Right ventricle myocardium inferior (tissue), 1 donor: ENCODE measurements at regions not wholly inside any gene's neighbourhood (a gene's known extent, or its start where the extent isn't known, plus 50 kb on each side); places are given as distances from the start of the nearest gene placed in this dataset.

Experiments
- ATAC-seq: fragments of 200-7000 bp; cut with Tn5 transposase; one replicate; pipeline ENCODE4 v1.9.1; 2020; ENCODE audit warnings: mild to moderate bottlenecking, moderate library complexity
- DNase-seq: peaks from one replicate; pipeline ENCODE4 v3.0.0; 2021; ENCODE audit errors: missing footprints
- intact Hi-C: fragments of 100-400 bp; cut with DNase I; formaldehyde crosslinking; loops from one replicate; pipeline ENCODE4 v1.11.0; 2022
- donor health status: DM: no; HTN: yes; CAD: no; lungs with severe emphysema.

DNA sequence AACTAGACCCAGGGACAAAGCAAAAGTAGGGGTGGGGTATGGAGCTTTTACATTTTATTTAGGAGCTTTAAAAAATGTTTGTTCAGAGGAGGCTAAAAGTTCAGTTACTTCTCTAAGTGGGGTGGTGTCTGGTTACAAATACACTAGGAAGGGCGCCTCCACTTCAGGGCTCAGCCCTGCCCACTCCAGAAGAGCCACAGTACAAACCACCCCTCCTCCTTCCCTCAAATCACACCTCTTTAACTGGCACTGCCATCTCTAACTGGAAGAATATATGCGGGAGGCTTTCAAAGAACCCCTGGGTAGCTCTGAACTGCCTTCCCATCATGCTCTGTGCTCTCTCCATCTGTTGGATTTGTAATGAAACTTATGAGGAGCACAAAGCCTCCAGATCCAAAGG is 98.8 kb upstream of the NFIB start:
- ATAC-seq (no peak), DNase-seq (no peak)
- intact Hi-C loops = no loop called here

DNA sequence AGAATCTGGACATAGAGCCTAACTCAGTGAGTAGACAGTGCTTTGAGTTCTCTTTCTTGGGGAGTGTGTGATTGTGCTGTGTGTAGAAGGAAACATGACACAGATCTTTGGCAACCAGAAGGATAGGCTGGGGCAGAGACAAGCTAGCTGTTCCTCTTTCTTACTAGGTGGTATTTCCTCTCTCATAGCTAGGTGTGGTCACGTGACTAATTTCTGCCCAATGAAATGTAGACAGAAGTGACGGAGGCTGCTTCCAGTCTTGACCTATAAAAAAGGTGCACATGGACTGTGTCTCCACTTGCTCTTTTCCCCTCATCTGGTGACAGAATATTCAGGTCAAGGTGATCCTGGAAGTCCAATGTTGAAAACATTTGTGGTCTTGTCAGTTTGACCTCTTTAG is 92.5 kb upstream of the NFIB start:
- ATAC-seq (no peak), DNase-seq (no peak)
- intact Hi-C loops = loop anchor here (10.0 kb wide), 1 partner anchor 1052 kb away; no protein-coding TSS in a partner anchor

DNA sequence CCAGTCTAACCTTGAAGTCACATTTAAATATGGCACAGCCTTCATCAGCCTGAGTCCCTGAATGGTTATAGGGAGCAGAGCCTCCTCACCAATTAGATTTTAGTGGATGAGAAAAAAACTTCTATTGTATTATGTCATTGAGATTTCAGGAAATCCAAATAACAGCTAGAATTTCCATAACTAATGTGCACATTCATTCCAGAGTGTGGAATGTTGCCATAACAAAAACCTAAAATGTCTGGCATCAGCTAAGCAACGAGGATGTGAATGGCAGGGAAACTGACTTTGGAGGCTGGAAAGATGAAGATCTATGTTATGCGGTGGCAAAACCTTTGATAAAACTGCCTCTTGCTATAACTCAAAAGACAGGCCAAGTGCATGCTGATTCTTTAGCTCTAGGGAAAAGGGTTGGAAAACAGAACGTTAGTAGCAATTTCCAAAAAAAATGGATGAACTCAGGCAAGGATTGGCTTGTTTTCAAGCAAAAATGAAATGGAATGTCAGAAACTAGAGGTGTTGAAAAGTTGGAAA is 91.3 kb upstream of the NFIB start:
- intact Hi-C loops = loop anchor here (10.0 kb wide), 1 partner anchor 1050 kb away; no protein-coding TSS in a partner anchor
- no peak for DNase-seq
- no peak for ATAC-seq

DNA sequence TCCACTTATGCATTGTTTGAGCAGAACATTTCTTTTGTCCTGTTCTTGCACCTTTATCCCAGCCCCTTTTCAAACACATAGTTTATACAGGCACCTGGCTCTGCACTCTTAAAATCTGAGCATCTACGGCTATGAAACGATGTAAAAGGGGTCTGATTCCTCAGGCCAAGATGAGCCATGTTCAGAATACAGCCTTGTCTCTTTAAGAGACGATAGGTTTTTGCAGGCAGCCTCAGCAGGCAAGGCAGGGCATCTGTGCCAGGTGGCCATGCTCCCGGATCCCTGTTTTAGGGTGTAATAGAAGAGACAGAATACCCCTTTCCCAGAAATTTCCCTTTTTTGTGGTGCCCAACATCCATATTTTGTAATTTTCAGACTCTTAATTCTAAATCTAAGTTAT is 89.1 kb upstream of the NFIB start:
- DNase-seq (no peak), ATAC-seq (no peak)
- intact Hi-C loops = loop anchor here (5.0 to 10.0 kb wide), 3 partner anchors 51 to 1048 kb away; no protein-coding TSS in a partner anchor

DNA sequence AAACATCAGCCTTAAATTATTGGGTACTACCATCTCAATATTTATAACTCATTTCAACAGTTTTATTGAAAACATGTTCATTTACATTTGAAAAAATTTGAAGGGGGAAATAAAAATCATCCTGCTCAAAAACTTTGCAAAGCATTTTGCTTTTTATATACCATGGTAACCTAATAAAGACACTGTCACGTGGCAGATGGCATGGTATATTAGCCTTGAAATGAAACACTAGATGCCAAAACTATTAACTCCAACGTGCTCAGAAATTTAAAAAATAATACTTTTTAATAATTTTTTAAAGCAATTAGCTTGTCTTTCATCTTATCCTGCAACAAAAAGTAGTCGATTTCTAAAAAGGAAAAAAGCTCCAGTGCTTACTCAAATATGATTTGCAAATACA is 88.6 kb upstream of the NFIB start:
- ATAC-seq = no peak
- DNase-seq = no peak
- intact Hi-C loops = loop anchor here (5.0 to 10.0 kb wide), 3 partner anchors 50 to 1048 kb away; no protein-coding TSS in a partner anchor

DNA sequence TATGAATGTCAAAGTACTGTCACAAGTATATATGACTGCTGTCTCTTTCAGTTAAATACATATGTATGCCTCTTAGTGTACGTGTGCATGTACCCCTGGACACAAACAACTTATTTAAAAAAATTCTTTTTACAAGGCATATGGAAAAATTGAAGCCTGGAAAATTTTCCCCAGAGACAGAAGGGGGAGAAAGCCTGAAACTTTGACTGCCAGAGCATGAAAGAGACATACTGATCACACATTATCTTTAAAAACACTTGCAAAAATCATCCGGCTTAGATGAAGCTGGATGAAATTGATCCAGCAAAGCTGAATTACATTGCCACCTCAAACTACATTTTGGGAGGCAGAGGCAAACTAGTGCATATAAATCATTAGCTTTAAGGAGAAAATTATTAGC is 88.0 kb upstream of the NFIB start:
- ATAC-seq (no peak), DNase-seq (no peak)
- intact Hi-C loops = loop anchor here (5.0 to 10.0 kb wide), 3 partner anchors 50 to 1047 kb away; no protein-coding TSS in a partner anchor

DNA sequence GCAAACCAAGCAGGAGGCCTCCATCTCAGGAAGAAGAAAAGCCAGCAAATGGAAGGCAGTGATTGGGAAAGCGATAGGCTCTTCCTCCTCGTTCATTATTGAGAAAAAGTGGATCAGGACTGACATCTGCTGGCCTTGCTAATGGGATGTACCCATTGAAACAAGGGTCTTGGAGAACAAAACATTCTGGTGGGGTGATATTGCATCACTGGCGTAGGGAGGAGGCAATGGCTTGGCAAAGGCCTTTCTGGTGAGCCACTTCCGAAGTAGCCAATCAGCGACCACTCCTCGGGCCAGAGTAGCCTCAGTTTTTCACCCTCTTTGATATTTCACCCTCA is 86.7 kb upstream of the NFIB start:
- intact Hi-C loops = loop anchor here (5.0 to 10.0 kb wide), 3 partner anchors 48 to 1046 kb away; no protein-coding TSS in a partner anchor

DNA sequence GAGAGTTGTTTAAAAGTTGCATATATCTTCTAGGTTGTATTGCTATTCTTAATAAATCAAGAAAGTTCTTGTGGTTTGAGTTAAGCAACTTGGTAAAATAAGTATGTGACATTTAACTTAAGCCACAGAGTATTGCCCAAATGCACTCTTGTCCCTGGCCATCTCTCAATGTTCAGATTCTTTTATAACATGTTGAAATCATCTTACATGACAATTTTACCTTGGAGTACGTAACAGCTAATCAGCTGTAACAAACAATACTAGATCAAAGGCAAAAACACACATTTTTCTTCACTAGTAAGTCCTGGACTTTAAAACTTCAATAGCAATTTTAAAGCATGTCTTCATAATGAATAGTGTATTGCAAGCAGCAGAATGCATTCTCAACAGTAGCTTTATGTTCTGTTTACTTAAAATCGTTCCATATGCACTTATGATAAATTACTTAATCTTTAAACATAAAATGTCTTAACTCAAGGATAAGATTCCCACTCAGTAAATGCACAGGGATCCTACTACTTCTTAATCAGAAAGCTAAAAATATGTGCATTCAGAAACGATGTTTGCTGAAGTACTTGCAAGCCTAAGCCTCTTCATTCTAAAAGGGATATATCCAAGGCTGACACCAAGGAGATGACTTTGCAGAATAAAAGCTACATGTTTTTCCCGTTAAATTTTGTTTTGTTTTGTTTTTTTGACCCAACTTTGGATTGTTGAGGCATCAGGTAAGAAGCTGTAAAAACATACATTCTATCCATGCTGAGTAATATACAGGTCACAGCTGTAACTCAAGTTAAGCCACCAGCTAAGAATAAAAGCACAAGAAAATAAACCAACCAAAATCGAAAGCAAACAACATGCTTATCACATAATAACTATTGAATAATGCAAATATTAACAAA is 86.1 kb upstream of the NFIB start:
- DNase-seq = no peak
- ATAC-seq = no peak
- intact Hi-C loops = loop anchor here (5.0 to 10.0 kb wide), 3 partner anchors 48 to 1045 kb away; no protein-coding TSS in a partner anchor

More for the DNA sequence above, 86.7 kb upstream of the NFIB start:
- DNase-seq (no peak), ATAC-seq (peak; percentile 88)

DNA sequence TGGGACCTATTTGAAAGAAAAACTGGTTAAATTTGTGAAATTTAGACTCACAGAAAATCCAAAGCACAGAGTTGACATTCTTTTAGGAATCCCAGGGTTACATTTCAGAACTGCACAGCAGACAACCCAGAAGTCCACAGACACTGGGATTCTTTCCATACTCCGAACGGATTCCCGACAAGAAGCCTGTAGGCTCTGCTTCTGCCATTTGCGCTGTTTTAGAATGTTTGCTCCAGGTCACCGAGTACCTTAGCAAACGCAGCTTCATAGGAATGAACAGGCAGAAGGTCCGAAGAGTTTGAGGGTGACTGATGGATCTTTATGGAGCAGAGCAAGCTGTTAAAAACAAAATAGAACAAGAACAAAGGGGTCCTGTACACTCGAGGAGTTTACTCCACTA is 84.5 kb upstream of the NFIB start:
- DNase-seq = no peak
- no peak for ATAC-seq
- intact Hi-C loops = no loop called here

DNA sequence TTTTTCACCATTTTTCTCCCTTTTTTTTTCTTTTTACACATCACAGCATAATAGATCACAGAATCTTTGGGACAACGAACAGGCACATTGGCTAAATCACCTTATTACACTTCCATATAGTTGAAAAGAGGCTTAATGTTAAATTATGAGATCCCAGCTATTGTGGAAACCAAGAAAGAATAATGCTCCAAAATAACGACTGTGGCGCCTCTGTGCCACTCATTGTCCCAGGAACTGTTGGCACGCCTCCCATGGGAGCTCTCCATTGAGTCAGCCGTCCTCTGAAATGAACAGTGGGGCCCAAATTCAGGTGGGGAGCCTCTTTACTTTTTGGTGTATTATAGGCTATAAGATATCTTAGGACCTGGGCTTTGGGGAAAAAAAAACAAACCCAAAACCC is 82.2 kb upstream of the NFIB start:
- intact Hi-C loops = no loop called here
- DNase-seq = no peak
- no peak for ATAC-seq

DNA sequence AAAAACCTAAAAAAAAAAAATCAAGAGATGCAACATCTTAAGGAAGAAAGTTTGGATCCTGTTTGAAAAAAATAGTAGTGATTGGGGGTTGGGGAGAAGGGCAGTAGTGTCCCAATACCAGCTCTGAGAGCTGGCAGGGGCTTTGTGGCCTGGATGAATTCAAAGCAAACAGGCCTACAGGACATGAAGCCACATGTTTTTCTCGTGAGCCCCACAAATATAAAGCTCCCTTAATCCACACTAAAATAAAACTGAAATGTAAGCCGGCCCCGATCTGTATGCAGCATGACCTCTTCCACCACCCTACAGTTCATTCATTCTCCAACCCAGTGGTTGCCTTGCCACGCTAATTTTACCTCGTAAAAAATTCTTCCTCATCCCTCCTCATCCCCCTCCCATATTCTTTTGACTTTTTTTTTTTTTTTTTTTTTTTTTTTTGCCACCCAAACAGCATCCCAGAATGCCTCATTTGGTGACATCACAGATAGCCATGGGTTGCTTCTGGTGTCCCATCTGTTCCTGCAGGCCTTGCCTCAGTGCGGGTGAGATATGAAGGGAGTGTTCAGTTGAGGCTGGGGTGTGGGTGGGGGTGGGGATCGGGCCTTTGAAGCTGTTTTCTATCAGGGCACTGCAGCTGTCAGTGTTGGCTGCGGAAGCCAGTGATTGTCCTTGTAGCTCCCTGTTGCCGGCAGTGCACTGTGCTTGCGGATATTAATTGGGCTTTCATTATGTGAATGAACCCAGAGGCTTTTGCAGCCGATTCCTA is 81.6 kb upstream of the NFIB start:
- no peak for DNase-seq
- intact Hi-C loops = no loop called here
- peak; percentile 66 for ATAC-seq

DNA sequence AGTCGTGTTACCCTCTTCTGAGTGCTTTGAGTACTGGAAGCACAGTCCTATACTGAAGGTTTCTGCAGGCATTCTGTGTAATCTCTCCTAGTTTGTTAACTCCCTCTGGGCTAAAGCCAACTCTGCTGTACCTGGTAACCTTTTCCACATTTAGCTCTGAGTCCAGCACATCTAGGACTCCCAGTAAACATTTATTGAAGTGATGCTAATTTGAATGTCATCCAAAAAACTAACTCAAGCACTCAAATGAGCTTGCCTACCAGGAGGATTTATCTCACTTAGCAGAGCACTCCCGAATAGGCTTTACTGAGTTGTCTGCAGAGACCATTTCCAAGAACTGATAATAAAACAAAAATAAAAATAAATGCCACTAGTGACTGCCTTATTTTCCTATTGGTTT is 79.5 kb upstream of the NFIB start:
- intact Hi-C loops = no loop called here
- ATAC-seq (peak; percentile 18), DNase-seq (no peak)

DNA sequence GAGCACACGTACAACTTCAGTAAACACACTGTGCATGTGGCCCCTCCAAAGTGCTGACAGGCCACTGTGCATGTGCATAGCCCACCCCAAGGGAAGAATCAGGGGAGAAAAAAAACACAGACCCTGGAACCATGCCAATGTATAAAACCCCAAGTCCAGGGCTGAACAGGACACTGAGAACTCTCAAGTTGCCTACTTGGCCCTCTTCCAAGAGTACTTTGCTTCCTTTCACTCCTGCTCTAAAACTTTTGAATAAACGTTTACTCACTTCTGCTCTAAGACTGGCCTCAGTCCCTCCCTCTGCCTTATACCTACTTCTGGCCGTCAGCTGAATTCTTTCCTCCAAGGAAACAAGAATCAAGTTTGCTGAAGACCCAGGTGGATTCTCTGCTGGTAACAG is 77.7 kb upstream of the NFIB start:
- intact Hi-C loops = no loop called here
- no peak for ATAC-seq
- DNase-seq = no peak

DNA sequence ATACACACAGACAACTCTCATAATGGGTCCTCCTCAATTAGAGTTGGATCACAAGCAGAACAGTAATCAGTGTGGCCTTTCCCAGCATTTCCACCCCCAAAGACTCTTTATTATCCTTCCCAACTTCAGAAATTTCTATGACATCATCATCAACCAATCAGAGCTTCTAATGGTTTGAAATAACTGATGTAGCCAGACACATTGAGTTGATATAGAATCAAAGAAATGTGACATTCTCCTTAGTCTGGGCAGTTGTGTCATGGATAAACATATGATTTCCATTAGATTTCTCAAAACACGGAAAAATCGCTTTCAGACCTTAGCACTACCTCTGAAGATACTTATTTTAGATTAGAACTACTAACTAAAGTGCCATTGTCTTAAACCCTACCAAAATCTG is 75.7 kb upstream of the NFIB start:
- no peak for ATAC-seq
- intact Hi-C loops = no loop called here
- DNase-seq = no peak

DNA sequence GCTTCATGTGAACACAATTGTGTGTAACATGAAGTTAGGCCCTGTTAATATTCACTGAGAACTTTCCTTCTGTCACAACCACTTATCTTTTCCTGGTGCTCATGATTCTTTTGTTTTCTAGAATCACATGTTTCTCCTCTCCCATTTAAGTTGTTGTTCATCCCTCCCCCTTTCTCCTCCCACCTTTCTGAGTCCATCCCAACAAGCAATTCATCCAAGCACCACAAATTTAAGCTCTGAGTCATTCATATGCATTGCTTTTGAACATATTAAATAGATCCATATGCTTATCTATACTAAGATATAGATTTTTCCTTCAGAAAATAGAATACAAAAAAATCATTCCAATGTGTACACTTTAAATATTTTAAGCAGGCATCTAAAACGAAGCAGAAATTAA is 75.2 kb upstream of the NFIB start:
- ATAC-seq = no peak
- intact Hi-C loops = no loop called here
- DNase-seq = no peak

DNA sequence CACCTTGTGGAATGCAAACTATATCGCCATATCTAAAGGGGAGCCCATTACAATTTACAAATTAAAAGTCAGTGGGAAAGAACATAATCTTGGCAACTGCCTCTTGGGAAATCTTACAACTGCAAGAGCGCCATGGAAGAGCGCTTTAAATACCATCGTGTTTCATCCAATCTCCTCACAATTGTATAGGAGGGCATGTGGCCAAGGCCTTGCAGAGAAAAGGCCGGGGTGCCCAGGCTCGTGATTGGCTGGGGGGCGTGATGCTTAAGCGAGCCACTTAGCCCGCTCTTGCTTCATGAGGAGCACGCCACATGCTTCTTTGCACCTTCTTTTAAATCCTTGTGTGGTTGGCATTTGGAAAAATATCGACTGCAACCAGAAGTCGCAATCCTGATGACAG is 69.8 kb upstream of the NFIB start:
- ATAC-seq = no peak
- intact Hi-C loops = no loop called here
- DNase-seq = no peak

DNA sequence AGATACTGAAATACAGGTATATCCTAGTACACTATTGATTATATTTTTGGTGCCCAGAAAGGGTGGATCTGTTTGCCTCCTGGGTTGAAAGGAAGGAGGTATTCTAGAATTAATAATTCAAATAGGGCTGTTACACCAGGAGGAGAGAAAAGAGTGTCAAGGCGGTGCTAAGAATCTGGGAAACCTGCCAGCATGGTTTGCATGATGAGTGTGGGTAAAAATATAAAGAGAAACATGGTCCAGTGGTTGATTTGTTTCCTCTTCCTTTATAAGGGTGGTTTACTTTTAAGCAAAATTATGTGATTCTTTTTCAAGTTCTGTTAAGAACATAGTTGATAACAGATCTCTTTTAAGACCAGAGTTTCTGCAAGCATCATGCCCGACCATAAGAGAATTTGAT is 69.4 kb upstream of the NFIB start:
- intact Hi-C loops = no loop called here
- ATAC-seq = no peak
- no peak for DNase-seq

DNA sequence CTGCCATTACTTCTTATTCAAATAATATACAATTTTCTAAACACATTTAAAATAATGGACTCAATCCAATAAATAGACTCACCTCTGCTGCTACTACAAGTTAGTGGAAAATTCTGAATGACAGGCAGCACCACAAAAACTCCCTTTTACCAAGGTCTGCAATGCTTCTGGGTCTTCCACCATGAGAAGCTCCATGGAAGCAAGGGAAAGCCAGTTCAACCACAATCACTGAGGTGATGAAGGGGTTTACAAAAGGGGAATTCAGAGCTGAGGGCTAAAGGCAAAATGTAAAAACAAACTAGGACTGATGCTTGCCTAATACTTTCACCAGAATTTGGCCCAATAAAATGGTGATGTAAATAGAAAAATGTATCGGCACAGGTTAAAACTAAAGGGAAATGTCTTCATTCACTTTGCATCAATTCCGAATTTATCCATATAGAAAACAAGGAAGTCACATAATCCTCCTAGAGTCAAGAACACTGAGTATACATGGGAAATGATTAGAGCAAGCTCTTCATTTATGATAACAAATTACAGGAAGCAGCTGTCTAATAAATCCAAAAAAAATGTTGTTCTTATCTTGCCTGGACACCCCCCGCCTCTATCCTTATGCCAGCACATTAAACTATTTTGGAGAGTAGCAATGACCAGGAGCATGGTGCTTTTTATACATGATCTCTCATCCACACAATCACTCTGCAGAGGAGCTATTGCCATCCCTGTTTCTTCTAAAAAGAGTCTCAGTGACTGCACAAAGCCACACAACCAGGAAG is 66.3 kb upstream of the NFIB start:
- intact Hi-C loops = no loop called here

DNA sequence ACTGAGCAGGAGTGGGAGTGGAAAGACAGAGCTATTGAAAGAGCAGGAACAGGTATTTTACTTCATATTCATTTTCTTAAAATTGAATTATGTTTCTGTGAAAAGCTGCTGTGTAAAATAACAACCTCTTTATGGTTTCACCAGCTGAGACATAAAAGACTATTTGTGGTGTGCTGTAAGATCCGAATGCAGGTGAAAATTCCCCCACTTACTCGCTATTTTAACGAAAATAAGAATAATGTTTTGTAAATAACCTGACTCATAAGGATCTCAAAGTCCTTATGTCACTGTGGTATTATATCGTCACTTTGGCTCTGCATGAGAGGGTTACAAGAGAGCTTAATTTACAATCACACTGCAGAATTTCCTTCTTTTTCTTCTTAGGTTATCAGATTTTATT is 65.3 kb upstream of the NFIB start:
- intact Hi-C loops = no loop called here
- DNase-seq = no peak
- ATAC-seq = no peak

More for the DNA sequence above, 66.3 kb upstream of the NFIB start:
- DNase-seq = no peak
- ATAC-seq = no peak
